HG03159 (cell line): ENCODE measurements at regions not wholly inside any gene's neighbourhood (a gene's known extent, or its start where the extent isn't known, plus 50 kb on each side); places are given as distances from the start of the nearest gene placed in this dataset.
"Not testable (repeated sequence)": the region's sequence is repeated elsewhere in the genome, so short reads cannot be mapped to it uniquely, and the experiment has no call there.

Experiments
- ATAC-seq: cut with Tn5 transposase; IDR thresholded peaks from one replicate; pipeline ENCODE4 v1.9.1; 2021; ENCODE audit warnings: mild to moderate bottlenecking, moderate library complexity; ENCODE audit not compliant: unreplicated experiment

GRCh38 chr6:60991427-60992028 lies 1294.5 kb downstream of the KHDRBS2 start:
- ATAC-seq: no peak

- no peak for ATAC-seq
Observed at GRCh38 chr6:60952500-60952899, 1333.5 kb downstream of the KHDRBS2 start.

GRCh38 chr6:60950221-60950923 lies 1335.7 kb downstream of the KHDRBS2 start:
- not testable (repeated sequence) for ATAC-seq

- ATAC-seq: not testable (repeated sequence)
Observed at GRCh38 chr6:60947416-60947815, 1338.6 kb downstream of the KHDRBS2 start.

GRCh38 chr6:60944803-60945202 lies 1341.2 kb downstream of the KHDRBS2 start:
- ATAC-seq: not testable (repeated sequence)

GRCh38 chr6:60935970-60936369 lies 1350.1 kb downstream of the KHDRBS2 start:
- ATAC-seq: peak; percentile 67

GRCh38 chr6:60919652-60920051 lies 1366.4 kb downstream of the KHDRBS2 start:
- not testable (repeated sequence) for ATAC-seq

- ATAC-seq: not testable (repeated sequence)
Observed at GRCh38 chr6:60903860-60904259, 1382.2 kb downstream of the KHDRBS2 start.

- ATAC-seq: not testable (repeated sequence)
Observed at GRCh38 chr6:60893374-60893773, 1392.7 kb downstream of the KHDRBS2 start.

GRCh38 chr6:60891606-60892005 lies 1394.4 kb downstream of the KHDRBS2 start:
- no peak for ATAC-seq

GRCh38 chr6:60877396-60877795 lies 1408.6 kb downstream of the KHDRBS2 start:
- ATAC-seq: not testable (repeated sequence)

GRCh38 chr6:60870779-60871178 lies 1415.2 kb downstream of the KHDRBS2 start:
- ATAC-seq: not testable (repeated sequence)

- no peak for ATAC-seq
Observed at GRCh38 chr6:60867548-60867947, 1418.5 kb downstream of the KHDRBS2 start.

GRCh38 chr6:60843175-60843982 lies 1442.6 kb downstream of the KHDRBS2 start:
- ATAC-seq: not testable (repeated sequence)

GRCh38 chr6:60830726-60831125 lies 1455.3 kb downstream of the KHDRBS2 start:
- not testable (repeated sequence) for ATAC-seq

GRCh38 chr6:60822597-60822996 lies 1463.4 kb downstream of the KHDRBS2 start:
- not testable (repeated sequence) for ATAC-seq

GRCh38 chr6:60818072-60818471 lies 1468.0 kb downstream of the KHDRBS2 start:
- ATAC-seq: not testable (repeated sequence)

- not testable (repeated sequence) for ATAC-seq
Observed at GRCh38 chr6:60814784-60815183, 1471.2 kb downstream of the KHDRBS2 start.

GRCh38 chr6:60813897-60814596 lies 1472.0 kb downstream of the KHDRBS2 start:
- not testable (repeated sequence) for ATAC-seq

- not testable (repeated sequence) for ATAC-seq
Observed at GRCh38 chr6:60810216-60810615, 1475.8 kb downstream of the KHDRBS2 start.

- ATAC-seq: not testable (repeated sequence)
Observed at GRCh38 chr6:60799146-60799545, 1486.9 kb downstream of the KHDRBS2 start.
